ENCODE measurements at regions not wholly inside any gene's neighbourhood (a gene's known extent, or its start where the extent isn't known, plus 50 kb on each side); places are given as distances from the start of the nearest gene placed in this dataset.

DNA sequence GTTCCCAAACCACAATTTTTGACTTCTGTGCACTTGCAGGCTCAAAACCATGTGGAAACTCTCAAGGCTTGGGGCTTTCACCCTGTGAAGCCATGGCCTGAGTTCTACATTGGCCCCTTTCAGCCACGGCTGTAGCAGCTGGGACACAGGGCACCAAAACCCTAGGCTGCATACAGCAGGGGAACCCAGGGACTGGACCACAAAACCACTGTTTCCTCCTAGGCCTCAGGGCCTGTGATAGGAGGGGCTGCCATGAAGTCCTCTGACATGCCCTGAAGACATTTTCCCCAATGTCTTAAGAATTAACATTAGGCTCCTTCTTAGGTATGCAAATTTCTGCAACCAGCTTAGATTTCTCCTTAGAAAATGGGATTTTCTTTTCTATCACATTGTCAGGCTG, 312.1 kb upstream of the TUSC1 start:
- H3K4me1 ChIP-seq = no peaks in the 10 kb centered on the region
- no peaks in the 10 kb centered on the region for H3K27me3 ChIP-seq
- TF ChIP-seq POLR2A (IDR thresholded peaks at IDR 0.05) = no peak
- TF ChIP-seq, protein P1, sequence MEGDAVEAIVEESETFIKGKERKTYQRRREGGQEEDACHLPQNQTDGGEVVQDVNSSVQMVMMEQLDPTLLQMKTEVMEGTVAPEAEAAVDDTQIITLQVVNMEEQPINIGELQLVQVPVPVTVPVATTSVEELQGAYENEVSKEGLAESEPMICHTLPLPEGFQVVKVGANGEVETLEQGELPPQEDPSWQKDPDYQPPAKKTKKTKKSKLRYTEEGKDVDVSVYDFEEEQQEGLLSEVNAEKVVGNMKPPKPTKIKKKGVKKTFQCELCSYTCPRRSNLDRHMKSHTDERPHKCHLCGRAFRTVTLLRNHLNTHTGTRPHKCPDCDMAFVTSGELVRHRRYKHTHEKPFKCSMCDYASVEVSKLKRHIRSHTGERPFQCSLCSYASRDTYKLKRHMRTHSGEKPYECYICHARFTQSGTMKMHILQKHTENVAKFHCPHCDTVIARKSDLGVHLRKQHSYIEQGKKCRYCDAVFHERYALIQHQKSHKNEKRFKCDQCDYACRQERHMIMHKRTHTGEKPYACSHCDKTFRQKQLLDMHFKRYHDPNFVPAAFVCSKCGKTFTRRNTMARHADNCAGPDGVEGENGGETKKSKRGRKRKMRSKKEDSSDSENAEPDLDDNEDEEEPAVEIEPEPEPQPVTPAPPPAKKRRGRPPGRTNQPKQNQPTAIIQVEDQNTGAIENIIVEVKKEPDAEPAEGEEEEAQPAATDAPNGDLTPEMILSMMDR (IDR thresholded peaks at IDR 0.05) = no peak
- no peak overlapping the region for H3K27ac ChIP-seq
- H3K4me3 ChIP-seq = no peak overlapping the region
- no peak for DNase-seq
- no peaks in the 10 kb centered on the region for H3K9me3 ChIP-seq
- intact Hi-C loops (cut with DNase I; ENCODE audit: low total_unique reads) = no loop called here
- H3K36me3 ChIP-seq = no peaks in the 10 kb centered on the region

DNA sequence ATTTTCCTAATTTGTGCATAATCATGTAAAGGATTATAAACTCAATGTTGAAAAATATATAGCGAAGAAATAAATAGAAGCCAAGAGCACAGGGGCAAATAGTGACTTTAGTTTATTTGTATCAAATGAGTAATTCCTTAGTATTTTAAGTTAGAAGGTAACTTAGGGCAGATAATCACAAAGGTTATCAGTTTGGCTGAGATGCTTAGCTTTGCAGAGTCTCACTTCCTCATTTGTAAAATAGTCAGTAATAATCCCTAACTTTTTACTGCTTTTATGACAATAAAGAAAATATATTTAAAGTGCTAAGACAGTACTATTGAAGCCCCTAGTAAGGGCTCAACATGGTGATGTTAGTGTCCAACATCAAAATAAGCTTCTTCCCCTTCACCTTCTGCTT, 297.4 kb upstream of the TUSC1 start:
- TF ChIP-seq, protein P1 (IDR thresholded peaks at IDR 0.05) = no peak
- TF ChIP-seq POLR2A (IDR thresholded peaks at IDR 0.05) = no peak
- Histone ChIP-seq H3K9me3 (no peaks in the 10 kb centered on the region), H3K27ac (no peak overlapping the region), H3K27me3 (no peaks in the 10 kb centered on the region), H3K4me3 (no peak overlapping the region), H3K4me1 (no peaks in the 10 kb centered on the region), H3K36me3 (no peaks in the 10 kb centered on the region)
- DNase-seq = no peak
- intact Hi-C loops (cut with DNase I; ENCODE audit: low total_unique reads) = no loop called here

DNA sequence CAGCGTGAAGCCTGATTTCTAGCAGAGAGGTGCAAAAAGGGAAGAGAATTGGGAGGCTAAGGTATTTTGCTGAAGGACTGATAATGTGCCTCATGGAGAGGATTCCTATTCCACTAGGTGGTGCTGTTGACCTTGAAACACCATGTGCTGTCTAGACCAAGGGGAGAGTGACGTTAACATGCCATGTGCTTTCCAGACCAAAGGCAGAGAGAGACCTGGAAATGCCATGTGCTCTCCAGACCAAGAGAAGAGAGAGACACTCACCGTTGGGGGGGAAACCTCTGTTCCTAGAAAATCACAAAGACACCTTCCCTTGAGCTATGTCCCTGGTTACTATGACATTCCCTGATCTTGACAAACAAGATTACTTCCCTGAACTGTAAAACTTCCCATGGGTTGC, 286.0 kb upstream of the TUSC1 start:
- H3K27me3 ChIP-seq = no peaks in the 10 kb centered on the region
- intact Hi-C loops (cut with DNase I; ENCODE audit: low total_unique reads) = no loop called here
- H3K27ac ChIP-seq = no peak overlapping the region
- TF ChIP-seq, protein P1 (IDR thresholded peaks at IDR 0.05) = peak in 2 of 4 experiments; percentile 18 to 29
- no peak for TF ChIP-seq POLR2A (IDR thresholded peaks at IDR 0.05)
- H3K4me3 ChIP-seq = no peak overlapping the region
- no peaks in the 10 kb centered on the region for H3K36me3 ChIP-seq
- H3K9me3 ChIP-seq = no peaks in the 10 kb centered on the region
- H3K4me1 ChIP-seq = no peaks in the 10 kb centered on the region
- DNase-seq = no peak

DNA sequence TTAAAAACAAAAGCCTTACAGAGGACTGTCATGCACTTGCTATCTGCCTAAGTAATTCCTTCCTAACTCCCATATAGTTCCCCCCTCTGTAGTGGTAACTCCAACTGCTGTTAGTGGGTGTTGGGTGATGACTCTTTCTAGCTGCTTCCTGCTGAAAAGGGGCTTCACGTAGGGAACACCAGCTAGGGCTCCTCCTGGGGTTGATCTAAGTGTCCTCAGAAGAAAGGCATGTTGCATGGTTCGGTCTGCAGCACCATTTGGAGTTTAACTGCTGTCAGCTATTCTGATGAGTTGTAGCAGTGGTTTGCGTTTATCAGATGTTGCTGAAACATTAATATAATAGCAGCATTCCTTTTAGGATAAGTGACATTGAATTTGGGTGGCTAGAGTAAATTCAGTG, 281.9 kb upstream of the TUSC1 start:
- no peak for DNase-seq
- H3K36me3 ChIP-seq = no peaks in the 10 kb centered on the region
- intact Hi-C loops (cut with DNase I; ENCODE audit: low total_unique reads) = no loop called here
- no peak overlapping the region for H3K4me3 ChIP-seq
- no peaks in the 10 kb centered on the region for H3K9me3 ChIP-seq
- no peaks in the 10 kb centered on the region for H3K4me1 ChIP-seq
- TF ChIP-seq POLR2A (IDR thresholded peaks at IDR 0.05) = no peak
- TF ChIP-seq, protein P1 (IDR thresholded peaks at IDR 0.05) = no peak
- H3K27ac ChIP-seq = no peak overlapping the region
- no peaks in the 10 kb centered on the region for H3K27me3 ChIP-seq

DNA sequence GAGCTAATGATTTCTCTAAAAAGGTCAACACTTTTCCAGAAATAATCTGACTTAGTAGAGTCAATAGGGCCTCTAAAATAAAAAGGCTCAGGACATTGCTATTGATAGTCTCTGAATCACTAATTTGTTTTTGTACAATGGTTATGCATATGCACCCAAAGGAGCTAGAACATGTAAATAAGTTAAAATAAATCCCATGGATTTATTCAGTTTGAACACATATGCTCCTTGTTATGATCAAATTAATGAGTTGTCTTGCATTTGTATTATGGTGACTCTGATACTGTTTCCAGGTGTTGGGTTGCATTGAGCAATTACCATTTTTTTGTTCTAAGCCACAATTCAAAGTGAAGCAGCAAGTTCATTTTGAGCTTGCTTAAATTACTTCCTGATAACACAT, 276.0 kb upstream of the TUSC1 start:
- Histone ChIP-seq H3K9me3 (no peaks in the 10 kb centered on the region), H3K27ac (no peak overlapping the region), H3K4me1 (no peaks in the 10 kb centered on the region), H3K36me3 (no peaks in the 10 kb centered on the region), H3K27me3 (no peaks in the 10 kb centered on the region), H3K4me3 (no peak overlapping the region)
- intact Hi-C loops (cut with DNase I; ENCODE audit: low total_unique reads) = no loop called here
- DNase-seq = no peak
- TF ChIP-seq, protein P1 (IDR thresholded peaks at IDR 0.05) = no peak
- no peak for TF ChIP-seq POLR2A (IDR thresholded peaks at IDR 0.05)
